Gastrocnemius medialis (tissue), 4 donors: ENCODE measurements at regions not wholly inside any gene's neighbourhood (a gene's known extent, or its start where the extent isn't known, plus 50 kb on each side); places are given as distances from the start of the nearest gene placed in this dataset.
"Not testable (repeated sequence)": the region's sequence is repeated elsewhere in the genome, so short reads cannot be mapped to it uniquely, and the experiment has no call there.

ENCODE experiments used
- ATAC-seq, 2 donors: fragments of 150-250 bp; one replicate each; pipeline ENCODE4 v1.9.1; 2016
- DNase-seq, 2 donors: peaks; one replicate each; pipeline ENCODE4 v3.0.0-alpha.2; 2019
- H3K27ac ChIP-seq, 4 donors: fragments of 200-600 bp; sonication (generic); 1 replicate in 1 of 4; 2 replicates in 3 of 4; pipeline ENCODE4 v1.5.1; 2016 to 2018; ENCODE audit warnings: mild to moderate bottlenecking in 2 of 4, moderate library complexity in 1 of 4
- H3K27me3 ChIP-seq, 3 donors: fragments of 200-600 bp; sonication (generic) in 2 of 3; 1 replicate in 1 of 3; 2 replicates in 2 of 3; pipeline versions ENCODE4 v1.5.1 to v1.6.0; 2016 to 2019; ENCODE audit warnings: mild to moderate bottlenecking in 1 of 3, moderate library complexity in 1 of 3
- H3K36me3 ChIP-seq, 2 donors: fragments of 200-600 bp; sonication (generic) in 1 of 2; one replicate each; pipeline ENCODE4 v1.5.1; 2017 to 2018
- H3K4me1 ChIP-seq, 2 donors: fragments of 200-600 bp; sonication (generic) in 1 of 2; one replicate each; pipeline ENCODE4 v1.5.1; 2016 to 2017; ENCODE audit warnings: mild to moderate bottlenecking in 2 of 2
- H3K4me3 ChIP-seq, 4 donors: fragments of 200-600 bp; sonication (generic) in 3 of 4; 1 replicate in 1 of 4; 2 replicates in 3 of 4; pipeline ENCODE4 v1.5.1; 2016 to 2019; ENCODE audit warnings: mild to moderate bottlenecking in 2 of 4
- H3K9me3 ChIP-seq, 3 donors: fragments of 200-600 bp; sonication (generic) in 2 of 3; 1 replicate in 1 of 3; 2 replicates in 2 of 3; pipeline ENCODE4 v1.5.1; 2016 to 2019
- POLR2A ChIP-seq, 2 donors: fragments of 450-650 bp; IDR thresholded peaks; one replicate each; pipeline ENCODE4 v1.6.1; 2017; ENCODE audit warnings: antibody characterized with exemption in 2 of 2, mild to moderate bottlenecking in 2 of 2, moderate library complexity in 2 of 2
- in situ Hi-C, 4 donors: fragments of 200-750 bp; cut with MboI; loops; one replicate each; pipeline versions ENCODE4 v1.15.0 to v1.8.0; 2017; ENCODE audit warnings: low sequenced_read_pairs in 4 of 4
- intact Hi-C: fragments of 100-400 bp; cut with DNase I; formaldehyde crosslinking; loops from one replicate; pipeline ENCODE4 v1.15.1; 2023; ENCODE audit warnings: low total_unique reads
- TF ChIP-seq, protein P1 (sequence below), 5 experiments: fragments of 450-650 bp in 3 of 5; fragments of 200-600 bp in 2 of 5; sonication (generic) in 2 of 5; IDR thresholded peaks in 4 of 5; conservative IDR thresholded peaks in 1 of 5; 1 replicate in 4 of 5; 2 replicates in 1 of 5; pipeline ENCODE4 v1.5.1; 2016 to 2019; ENCODE audit warnings: antibody characterized with exemption in 5 of 5, mild to moderate bottlenecking in 3 of 5, moderate library complexity in 3 of 5

DNA sequence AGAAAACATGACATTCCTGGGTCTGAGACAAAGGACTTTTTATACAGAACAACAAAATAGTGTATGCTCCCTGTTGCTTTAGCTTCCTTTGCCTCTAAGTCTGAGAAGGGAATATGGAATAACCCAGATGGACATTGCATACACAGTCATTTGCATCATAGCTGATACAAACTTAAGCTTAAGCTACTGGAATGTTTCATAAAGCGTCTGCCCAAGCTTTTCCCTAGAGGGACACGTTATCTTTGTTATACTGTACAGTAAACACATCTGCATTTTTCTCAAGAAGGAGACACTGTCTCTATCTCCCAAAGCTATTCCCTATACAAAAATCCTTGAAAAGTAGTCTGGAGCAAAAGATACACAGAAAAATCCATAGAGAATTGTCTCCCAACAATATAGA, 775.0 kb downstream of the DIPK2A start:
- TF ChIP-seq POLR2A (IDR thresholded peaks at IDR 0.05): no peak
- TF ChIP-seq, protein P1, sequence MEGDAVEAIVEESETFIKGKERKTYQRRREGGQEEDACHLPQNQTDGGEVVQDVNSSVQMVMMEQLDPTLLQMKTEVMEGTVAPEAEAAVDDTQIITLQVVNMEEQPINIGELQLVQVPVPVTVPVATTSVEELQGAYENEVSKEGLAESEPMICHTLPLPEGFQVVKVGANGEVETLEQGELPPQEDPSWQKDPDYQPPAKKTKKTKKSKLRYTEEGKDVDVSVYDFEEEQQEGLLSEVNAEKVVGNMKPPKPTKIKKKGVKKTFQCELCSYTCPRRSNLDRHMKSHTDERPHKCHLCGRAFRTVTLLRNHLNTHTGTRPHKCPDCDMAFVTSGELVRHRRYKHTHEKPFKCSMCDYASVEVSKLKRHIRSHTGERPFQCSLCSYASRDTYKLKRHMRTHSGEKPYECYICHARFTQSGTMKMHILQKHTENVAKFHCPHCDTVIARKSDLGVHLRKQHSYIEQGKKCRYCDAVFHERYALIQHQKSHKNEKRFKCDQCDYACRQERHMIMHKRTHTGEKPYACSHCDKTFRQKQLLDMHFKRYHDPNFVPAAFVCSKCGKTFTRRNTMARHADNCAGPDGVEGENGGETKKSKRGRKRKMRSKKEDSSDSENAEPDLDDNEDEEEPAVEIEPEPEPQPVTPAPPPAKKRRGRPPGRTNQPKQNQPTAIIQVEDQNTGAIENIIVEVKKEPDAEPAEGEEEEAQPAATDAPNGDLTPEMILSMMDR (IDR thresholded peaks at IDR 0.05 in 4 of 5, conservative IDR thresholded peaks at IDR 0.05 in 1 of 5): no peak
- Histone ChIP-seq H3K27ac (no peak overlapping the region), H3K36me3 (no peaks in the 10 kb centered on the region), H3K27me3 (no peaks in the 10 kb centered on the region), H3K4me3 (no peak overlapping the region), H3K4me1 (no peaks in the 10 kb centered on the region), H3K9me3 (no peaks in the 10 kb centered on the region)
- intact Hi-C loops (no loop called here), in situ Hi-C loops (no loop called here)
- ATAC-seq (no peak), DNase-seq (no peak)

DNA sequence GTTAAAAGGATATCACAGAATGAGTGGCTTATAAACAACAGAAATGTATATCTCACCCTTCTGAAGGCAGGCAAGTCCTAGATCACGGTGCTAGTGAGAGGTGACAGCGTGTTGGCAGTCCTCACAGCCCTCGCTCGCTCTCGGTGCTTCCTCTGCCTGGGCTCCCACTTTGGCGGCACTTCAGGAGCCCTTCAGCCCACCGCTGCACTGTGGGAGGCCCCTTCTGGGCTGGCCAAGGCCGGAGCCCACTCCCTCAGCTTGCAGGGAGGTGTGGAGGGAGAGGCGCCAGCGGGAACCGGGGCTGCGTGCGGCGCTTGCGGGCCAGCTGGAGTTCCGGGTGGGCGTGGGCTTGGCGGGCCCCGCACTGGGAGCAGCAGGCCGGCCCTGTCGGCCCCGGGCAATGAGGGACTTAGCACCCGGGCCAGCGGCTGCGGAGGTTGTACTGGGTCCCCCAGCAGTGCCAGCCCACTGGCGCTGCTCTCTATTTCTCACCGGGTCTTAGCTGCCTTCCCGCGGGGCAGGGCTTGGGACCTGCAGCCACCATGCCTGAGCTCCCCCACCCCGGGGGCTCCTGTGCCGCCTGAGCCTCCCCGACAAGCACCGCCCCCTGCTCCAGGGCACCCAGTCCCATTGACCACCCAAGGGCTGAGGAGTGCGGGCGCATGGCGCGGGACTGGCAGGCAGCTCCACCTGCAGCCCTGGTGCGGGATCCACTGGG, 778.1 kb downstream of the DIPK2A start:
- H3K4me1 ChIP-seq, H3K9me3 ChIP-seq, DNase-seq, intact Hi-C loops, H3K36me3 ChIP-seq, H3K4me3 ChIP-seq, H3K27me3 ChIP-seq, ATAC-seq, in situ Hi-C loops, H3K27ac ChIP-seq: not testable (repeated sequence)

DNA sequence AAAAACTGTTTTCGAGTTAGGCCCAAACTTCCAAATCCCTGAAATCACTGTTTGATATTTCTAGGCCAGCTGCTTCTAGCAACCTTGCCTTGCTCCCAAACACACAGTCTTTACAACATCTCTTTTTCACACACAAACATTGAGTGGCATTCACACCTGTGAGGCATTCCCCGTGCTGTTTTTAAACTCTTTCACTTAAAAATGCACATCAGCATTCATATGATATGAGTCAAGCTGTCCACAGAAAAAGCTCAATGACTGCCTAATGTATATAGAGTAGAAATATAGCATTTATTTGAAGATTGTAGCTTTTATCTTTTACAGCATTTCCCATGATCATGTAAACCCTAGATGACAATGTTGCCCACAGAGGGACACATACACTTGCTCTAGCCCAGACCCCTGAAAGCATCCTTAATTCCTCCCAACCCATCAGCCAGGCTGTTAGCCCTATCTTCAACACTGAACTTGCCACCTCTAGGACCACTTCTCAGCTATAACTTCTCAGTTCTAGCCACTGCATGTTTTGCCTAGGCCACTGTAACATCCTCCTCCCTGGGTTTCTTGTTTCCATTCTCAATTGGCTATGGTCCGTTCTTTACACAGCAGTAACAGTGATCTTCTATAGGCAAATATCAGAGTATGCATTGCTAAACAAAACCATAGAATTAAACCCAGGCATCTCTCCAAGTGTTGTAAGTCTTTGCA, 782.6 kb downstream of the DIPK2A start:
- intact Hi-C loops: no loop called here
- in situ Hi-C loops: no loop called here
- TF ChIP-seq, protein P1 (IDR thresholded peaks at IDR 0.05 in 4 of 5, conservative IDR thresholded peaks at IDR 0.05 in 1 of 5): no peak
- no peak for TF ChIP-seq POLR2A (IDR thresholded peaks at IDR 0.05)
- DNase-seq: no peak
- ATAC-seq: no peak
- no peaks in the 10 kb centered on the region for H3K4me1 ChIP-seq
- H3K27ac ChIP-seq: no peak overlapping the region
- H3K27me3 ChIP-seq: no peaks in the 10 kb centered on the region
- no peaks in the 10 kb centered on the region for H3K36me3 ChIP-seq
- no peak overlapping the region for H3K4me3 ChIP-seq
- H3K9me3 ChIP-seq: no peaks in the 10 kb centered on the region

DNA sequence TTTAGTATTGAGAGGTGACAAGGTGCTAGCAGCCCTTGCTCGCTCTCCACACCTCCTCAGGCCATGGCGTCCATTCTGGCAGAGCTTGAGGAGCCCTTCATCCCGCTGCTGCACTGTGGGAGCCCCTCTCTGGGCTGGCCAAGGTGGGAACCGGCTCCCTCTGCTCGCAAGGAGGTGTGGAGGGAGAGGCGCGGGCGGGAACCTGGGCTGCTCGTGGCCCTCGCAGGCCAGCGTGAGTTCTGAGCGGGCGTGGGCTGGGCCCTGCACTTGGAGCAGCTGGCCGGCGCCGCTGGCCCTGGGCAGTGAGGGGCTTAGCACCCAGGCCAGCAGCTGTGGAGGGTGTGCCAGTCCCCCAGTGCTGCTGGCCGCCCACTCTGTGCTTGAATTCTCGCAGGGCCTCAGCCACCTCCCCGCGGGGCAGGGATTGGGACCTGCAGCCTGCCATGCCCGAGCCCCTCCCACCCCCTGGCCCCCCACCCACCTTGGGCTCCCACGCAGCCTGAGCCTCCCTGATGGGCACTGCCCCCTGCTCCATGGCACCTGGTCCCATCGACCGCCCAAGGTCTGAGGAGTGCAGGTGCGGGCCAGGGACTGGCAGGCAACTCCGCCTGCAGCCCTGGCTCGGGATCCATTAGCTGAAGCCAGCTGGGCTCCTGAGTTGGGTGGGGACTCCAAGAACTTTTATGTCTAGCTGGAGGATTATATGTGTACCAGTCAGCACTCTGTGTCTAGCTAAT, 785.2 kb downstream of the DIPK2A start:
- no peaks in the 10 kb centered on the region for H3K4me1 ChIP-seq
- intact Hi-C loops: no loop called here
- ATAC-seq (no peak), DNase-seq (no peak)
- H3K36me3 ChIP-seq: no peaks in the 10 kb centered on the region
- H3K4me3 ChIP-seq: no peak overlapping the region
- no peaks in the 10 kb centered on the region for H3K27me3 ChIP-seq
- no peak for TF ChIP-seq POLR2A (IDR thresholded peaks at IDR 0.05)
- TF ChIP-seq, protein P1 (IDR thresholded peaks at IDR 0.05 in 4 of 5, conservative IDR thresholded peaks at IDR 0.05 in 1 of 5): no peak
- in situ Hi-C loops: no loop called here
- no peaks in the 10 kb centered on the region for H3K9me3 ChIP-seq
- H3K27ac ChIP-seq: no peak overlapping the region

DNA sequence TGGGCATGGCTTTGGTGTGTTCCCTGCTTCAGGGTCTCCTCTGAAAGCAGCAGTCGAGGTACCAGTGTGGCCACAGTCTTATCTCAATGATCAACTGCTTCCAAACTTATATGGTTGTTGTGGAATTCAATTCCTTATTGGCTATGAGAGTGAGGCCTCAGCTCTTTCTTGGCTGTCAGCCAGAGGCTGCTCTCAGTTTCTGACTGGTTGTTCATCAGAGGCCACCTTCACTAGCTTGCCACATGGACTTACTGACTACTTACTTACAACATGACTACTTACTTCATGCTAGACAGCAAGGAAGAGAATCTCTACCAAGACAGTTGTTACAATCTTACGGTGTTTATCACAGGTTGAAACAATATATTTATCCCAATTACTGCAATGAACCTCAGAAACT, 789.2 kb downstream of the DIPK2A start:
- DNase-seq: no peak
- no peaks in the 10 kb centered on the region for H3K27me3 ChIP-seq
- H3K27ac ChIP-seq: no peak overlapping the region
- in situ Hi-C loops (no loop called here), intact Hi-C loops (no loop called here)
- no peak for ATAC-seq
- H3K4me1 ChIP-seq: no peaks in the 10 kb centered on the region
- TF ChIP-seq, protein P1 (IDR thresholded peaks at IDR 0.05 in 4 of 5, conservative IDR thresholded peaks at IDR 0.05 in 1 of 5): no peak
- TF ChIP-seq POLR2A (IDR thresholded peaks at IDR 0.05): no peak
- H3K4me3 ChIP-seq: no peak overlapping the region
- H3K36me3 ChIP-seq: no peaks in the 10 kb centered on the region
- H3K9me3 ChIP-seq: no peaks in the 10 kb centered on the region
